ENCODE measurements at regions not wholly inside any gene's neighbourhood (a gene's known extent, or its start where the extent isn't known, plus 50 kb on each side); places are given as distances from the start of the nearest gene placed in this dataset.

GRCh38 chr9:79962150-79962549 lies 390.4 kb downstream of the TLE4 start:
- DNase-seq = no peak

- no peak for DNase-seq
These were observed 383.5 kb downstream of the TLE4 start for GRCh38 chr9:79955300-79955699.

GRCh38 chr9:79953908-79954307 lies 382.1 kb downstream of the TLE4 start:
- DNase-seq = no peak

GRCh38 chr9:79952401-79952800 lies 380.6 kb downstream of the TLE4 start:
- no peak for DNase-seq

GRCh38 chr9:79946712-79947111 lies 374.9 kb downstream of the TLE4 start:
- no peak for DNase-seq

GRCh38 chr9:79945495-79945894 lies 373.7 kb downstream of the TLE4 start:
- DNase-seq = no peak

- no peak for DNase-seq
These were observed 373.3 kb downstream of the TLE4 start for GRCh38 chr9:79945016-79945415.

- no peak for DNase-seq
These were observed 369.2 kb downstream of the TLE4 start for GRCh38 chr9:79940919-79941318.

- no peak for DNase-seq
These were observed 368.1 kb downstream of the TLE4 start for GRCh38 chr9:79939819-79940218.

- no peak for DNase-seq
These were observed 364.6 kb downstream of the TLE4 start for GRCh38 chr9:79936336-79936735.

GRCh38 chr9:79929285-79929684 lies 357.5 kb downstream of the TLE4 start:
- DNase-seq = no peak

GRCh38 chr9:79928661-79929223 lies 357.0 kb downstream of the TLE4 start:
- no peak for DNase-seq

- DNase-seq = no peak
These were observed 353.6 kb downstream of the TLE4 start for GRCh38 chr9:79925326-79925725.

GRCh38 chr9:79924836-79925235 lies 353.1 kb downstream of the TLE4 start:
- DNase-seq = no peak

GRCh38 chr9:79917421-79917820 lies 345.7 kb downstream of the TLE4 start:
- DNase-seq = no peak

- DNase-seq = no peak
These were observed 342.1 kb downstream of the TLE4 start for GRCh38 chr9:79913867-79914266.

GRCh38 chr9:79912318-79913070 lies 340.7 kb downstream of the TLE4 start:
- DNase-seq = no peak

GRCh38 chr9:79911724-79912123 lies 340.0 kb downstream of the TLE4 start:
- DNase-seq = no peak

GRCh38 chr9:79902825-79903600 lies 331.2 kb downstream of the TLE4 start:
- no peak for DNase-seq

GRCh38 chr9:79900754-79901153 lies 329.0 kb downstream of the TLE4 start:
- no peak for DNase-seq

GRCh38 chr9:79896390-79896980 lies 324.7 kb downstream of the TLE4 start:
- no peak for DNase-seq

- DNase-seq = no peak
These were observed 323.5 kb downstream of the TLE4 start for GRCh38 chr9:79895232-79895631.

GRCh38 chr9:79889369-79889768 lies 317.6 kb downstream of the TLE4 start:
- no peak for DNase-seq

Data from SIG-M5 (cell line).